HUES64 (cell line): ENCODE measurements at regions not wholly inside any gene's neighbourhood (a gene's known extent, or its start where the extent isn't known, plus 50 kb on each side); places are given as distances from the start of the nearest gene placed in this dataset.

ENCODE experiments used
- H3K27ac ChIP-seq: 2 replicates; pipeline ENCODE4 v1.7.0; 2013; ENCODE audit warnings: low read depth, low read length, inconsistent platforms
- H3K27me3 ChIP-seq: 2 replicates; pipeline ENCODE4 v1.6.1; 2013; ENCODE audit warnings: mild to moderate bottlenecking, low read length; ENCODE audit not compliant: insufficient read depth
- H3K36me3 ChIP-seq: 2 replicates; pipeline ENCODE4 v1.6.1; 2013; ENCODE audit warnings: mild to moderate bottlenecking, low read length; ENCODE audit not compliant: insufficient read depth
- H3K4me1 ChIP-seq: 2 replicates; pipeline ENCODE4 v1.6.1; 2013; ENCODE audit warnings: mild to moderate bottlenecking, low read length, moderate library complexity; ENCODE audit not compliant: insufficient read depth
- H3K4me3 ChIP-seq: 2 replicates; pipeline ENCODE4 v1.5.1; 2013; ENCODE audit warnings: mild to moderate bottlenecking, low read length, moderate library complexity
- H3K9ac ChIP-seq: 2 replicates; pipeline ENCODE4 v1.6.1; 2013; ENCODE audit warnings: mild to moderate bottlenecking, low read depth, low read length
- H3K9me3 ChIP-seq: 2 replicates; pipeline ENCODE4 v1.6.1; 2013; ENCODE audit warnings: low read depth, low read length; ENCODE audit not compliant: insufficient read depth
- WGBS: fragments of 150-250, 120-280 bp; methylation state at CpG from one replicate; pipeline ENCODE4 v1.1.7; 2013; ENCODE audit warnings: missing lambda C conversion rate; 5-methylcytosine and 5-hydroxymethylcytosine counted together

GRCh38 chr7:16999541-17000267 lies 117.9 kb upstream of the AGR3 start:
- H3K9me3 ChIP-seq = no peaks in the 10 kb centered on the region
- H3K4me1 ChIP-seq = no peaks in the 10 kb centered on the region
- no peak overlapping the region for H3K9ac ChIP-seq
- H3K27ac ChIP-seq = no peak overlapping the region
- 100% methylated on average over 1 of the region's 1 CpG for WGBS
- H3K4me3 ChIP-seq = no peak overlapping the region
- no peaks in the 10 kb centered on the region for H3K27me3 ChIP-seq
- H3K36me3 ChIP-seq = no peaks in the 10 kb centered on the region

GRCh38 chr7:17005271-17005670 lies 123.5 kb upstream of the AGR3 start:
- WGBS = 93% methylated on average over 3 of the region's 4 CpGs
- no peaks in the 10 kb centered on the region for H3K4me1 ChIP-seq
- H3K9ac ChIP-seq = no peak overlapping the region

GRCh38 chr7:17007841-17008240 lies 126.1 kb upstream of the AGR3 start:
- H3K27me3 ChIP-seq = no peaks in the 10 kb centered on the region
- no peaks in the 10 kb centered on the region for H3K9me3 ChIP-seq
- no peaks in the 10 kb centered on the region for H3K36me3 ChIP-seq
- H3K4me3 ChIP-seq = no peak overlapping the region
- no peak overlapping the region for H3K27ac ChIP-seq
- H3K9ac ChIP-seq = no peak overlapping the region
- 95% methylated on average over 2 of the region's 2 CpGs for WGBS
- H3K4me1 ChIP-seq = no peaks in the 10 kb centered on the region

More at GRCh38 chr7:17005271-17005670, 123.5 kb upstream of the AGR3 start:
- no peaks in the 10 kb centered on the region for H3K9me3 ChIP-seq
- H3K27ac ChIP-seq = no peak overlapping the region
- no peaks in the 10 kb centered on the region for H3K36me3 ChIP-seq
- no peaks in the 10 kb centered on the region for H3K27me3 ChIP-seq
- H3K4me3 ChIP-seq = no peak overlapping the region

GRCh38 chr7:17009007-17009719 lies 127.4 kb upstream of the AGR3 start:
- H3K9me3 ChIP-seq = no peaks in the 10 kb centered on the region
- no peaks in the 10 kb centered on the region for H3K27me3 ChIP-seq
- no peak overlapping the region for H3K27ac ChIP-seq
- H3K9ac ChIP-seq = no peak overlapping the region
- 95% methylated on average over 3 of the region's 4 CpGs for WGBS
- H3K36me3 ChIP-seq = no peaks in the 10 kb centered on the region
- H3K4me3 ChIP-seq = no peak overlapping the region
- H3K4me1 ChIP-seq = no peaks in the 10 kb centered on the region

- H3K9me3 ChIP-seq = no peaks in the 10 kb centered on the region
- H3K27me3 ChIP-seq = no peaks in the 10 kb centered on the region
- no peak overlapping the region for H3K9ac ChIP-seq
- H3K4me1 ChIP-seq = no peaks in the 10 kb centered on the region
- no peak overlapping the region for H3K4me3 ChIP-seq
- no peaks in the 10 kb centered on the region for H3K36me3 ChIP-seq
- WGBS = 100% methylated on average over 1 of the region's 1 CpG
- no peak overlapping the region for H3K27ac ChIP-seq
Measured at GRCh38 chr7:17009933-17010332, 128.2 kb upstream of the AGR3 start.

- Histone ChIP-seq H3K36me3 (no peaks in the 10 kb centered on the region), H3K9me3 (no peaks in the 10 kb centered on the region), H3K27me3 (no peaks in the 10 kb centered on the region), H3K27ac (no peak overlapping the region), H3K4me1 (no peaks in the 10 kb centered on the region), H3K9ac (no peak overlapping the region), H3K4me3 (no peak overlapping the region)
- 85% methylated on average over 2 of the region's 2 CpGs for WGBS
Measured at GRCh38 chr7:17010637-17011300, 129.0 kb upstream of the AGR3 start.

- H3K4me1 ChIP-seq = no peaks in the 10 kb centered on the region
- no peak overlapping the region for H3K9ac ChIP-seq
- H3K27me3 ChIP-seq = no peaks in the 10 kb centered on the region
- H3K4me3 ChIP-seq = no peak overlapping the region
- H3K27ac ChIP-seq = no peak overlapping the region
- H3K9me3 ChIP-seq = no peaks in the 10 kb centered on the region
- WGBS = 96% methylated on average over 3 of the region's 3 CpGs
- H3K36me3 ChIP-seq = no peaks in the 10 kb centered on the region
Measured at GRCh38 chr7:17013204-17013603, 131.4 kb upstream of the AGR3 start.

GRCh38 chr7:17014686-17015085 lies 132.9 kb upstream of the AGR3 start:
- no peaks in the 10 kb centered on the region for H3K4me1 ChIP-seq
- no peak overlapping the region for H3K4me3 ChIP-seq
- no peaks in the 10 kb centered on the region for H3K27me3 ChIP-seq
- H3K9ac ChIP-seq = no peak overlapping the region
- H3K36me3 ChIP-seq = no peaks in the 10 kb centered on the region
- no peaks in the 10 kb centered on the region for H3K9me3 ChIP-seq
- H3K27ac ChIP-seq = no peak overlapping the region
- WGBS = 97% methylated on average over 7 of the region's 8 CpGs

- WGBS = 95% methylated on average over 4 of the region's 4 CpGs
- H3K27ac ChIP-seq = no peak overlapping the region
Measured at GRCh38 chr7:17015598-17016031, 133.8 kb upstream of the AGR3 start.

GRCh38 chr7:17016402-17017010 lies 134.7 kb upstream of the AGR3 start:
- Histone ChIP-seq H3K27me3 (no peaks in the 10 kb centered on the region), H3K4me3 (no peak overlapping the region), H3K4me1 (no peaks in the 10 kb centered on the region), H3K9ac (no peak overlapping the region), H3K9me3 (no peaks in the 10 kb centered on the region), H3K27ac (no peak overlapping the region), H3K36me3 (no peaks in the 10 kb centered on the region)
- WGBS = 94% methylated on average over 2 of the region's 2 CpGs

More at GRCh38 chr7:17015598-17016031, 133.8 kb upstream of the AGR3 start:
- no peaks in the 10 kb centered on the region for H3K9me3 ChIP-seq
- H3K4me3 ChIP-seq = no peak overlapping the region
- no peaks in the 10 kb centered on the region for H3K4me1 ChIP-seq
- H3K36me3 ChIP-seq = no peaks in the 10 kb centered on the region
- no peaks in the 10 kb centered on the region for H3K27me3 ChIP-seq
- no peak overlapping the region for H3K9ac ChIP-seq

GRCh38 chr7:17019106-17019505 lies 137.3 kb upstream of the AGR3 start:
- Histone ChIP-seq H3K27ac (no peak overlapping the region), H3K4me3 (no peak overlapping the region), H3K27me3 (no peaks in the 10 kb centered on the region), H3K9ac (no peak overlapping the region), H3K4me1 (no peaks in the 10 kb centered on the region), H3K9me3 (no peaks in the 10 kb centered on the region), H3K36me3 (no peaks in the 10 kb centered on the region)
- WGBS = no CpG with 5 or more reads among the region's 2 CpGs
